Skin of body (tissue), 1 donor: ENCODE measurements at regions not wholly inside any gene's neighbourhood (a gene's known extent, or its start where the extent isn't known, plus 50 kb on each side); places are given as distances from the start of the nearest gene placed in this dataset.
"Not testable (repeated sequence)": the region's sequence is repeated elsewhere in the genome, so short reads cannot be mapped to it uniquely, and the experiment has no call there.

Experiments
- DNase-seq: peaks from one replicate; lab custom pipeline; 2025; lab: John Stamatoyannopoulos, UW

DNA sequence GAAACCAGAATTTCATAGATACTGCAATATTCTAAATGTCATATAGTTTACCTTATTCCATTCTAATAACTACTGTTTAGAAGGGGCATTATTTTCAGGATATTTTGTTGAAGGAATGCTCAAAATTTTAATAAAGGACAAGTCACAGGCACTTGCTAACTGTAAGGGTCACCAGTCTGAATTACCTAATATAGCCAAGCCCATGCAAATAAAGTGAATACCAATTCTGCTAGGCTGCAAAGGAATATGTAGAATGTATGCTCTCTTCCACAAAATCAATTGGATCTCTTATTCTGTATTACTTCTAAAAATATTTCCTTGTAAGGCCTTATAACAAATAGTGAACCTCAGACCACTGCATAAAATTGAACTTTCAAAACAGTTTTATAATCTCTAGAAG, 52.3 kb upstream of the FAT4 start:
- no peak for DNase-seq

DNA sequence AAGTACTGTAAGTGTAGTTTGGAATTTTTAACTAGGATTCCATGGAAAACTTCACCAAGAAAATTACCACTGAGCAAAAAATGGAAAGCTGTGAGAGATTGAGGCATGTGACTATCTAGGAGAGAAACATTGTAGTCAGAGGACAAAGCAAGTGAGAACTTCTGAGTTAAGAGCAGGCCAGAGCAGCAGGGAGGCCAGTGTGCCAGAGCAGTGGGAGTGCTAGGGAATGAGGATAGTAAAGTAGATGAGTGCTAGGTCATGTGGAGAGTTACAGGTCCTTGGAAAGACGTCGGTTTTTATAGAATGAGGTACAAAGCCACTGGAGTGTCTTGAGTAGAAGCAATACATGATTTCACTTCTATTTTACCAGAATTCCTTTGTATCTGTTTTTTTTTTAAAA, 52.7 kb upstream of the FAT4 start:
- DNase-seq: no peak

DNA sequence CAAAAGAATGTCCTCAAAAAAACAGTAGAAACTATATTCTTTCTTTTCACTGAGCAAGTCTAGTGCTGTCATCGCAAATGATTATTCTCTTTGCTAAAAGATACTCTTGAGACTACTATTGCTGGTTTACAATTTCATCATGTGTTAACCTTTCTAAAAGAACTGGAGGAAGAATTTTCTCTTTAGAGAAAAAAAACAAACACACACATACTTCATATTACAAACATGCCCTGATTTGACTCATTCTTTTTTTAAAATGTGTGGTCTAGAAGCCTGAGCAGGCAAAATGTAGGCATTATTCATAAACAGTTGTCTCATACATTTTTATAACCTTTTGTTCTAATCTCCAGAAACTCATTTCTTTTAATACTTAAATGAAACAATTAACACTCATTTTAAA, 60.6 kb upstream of the FAT4 start:
- DNase-seq: no peak

DNA sequence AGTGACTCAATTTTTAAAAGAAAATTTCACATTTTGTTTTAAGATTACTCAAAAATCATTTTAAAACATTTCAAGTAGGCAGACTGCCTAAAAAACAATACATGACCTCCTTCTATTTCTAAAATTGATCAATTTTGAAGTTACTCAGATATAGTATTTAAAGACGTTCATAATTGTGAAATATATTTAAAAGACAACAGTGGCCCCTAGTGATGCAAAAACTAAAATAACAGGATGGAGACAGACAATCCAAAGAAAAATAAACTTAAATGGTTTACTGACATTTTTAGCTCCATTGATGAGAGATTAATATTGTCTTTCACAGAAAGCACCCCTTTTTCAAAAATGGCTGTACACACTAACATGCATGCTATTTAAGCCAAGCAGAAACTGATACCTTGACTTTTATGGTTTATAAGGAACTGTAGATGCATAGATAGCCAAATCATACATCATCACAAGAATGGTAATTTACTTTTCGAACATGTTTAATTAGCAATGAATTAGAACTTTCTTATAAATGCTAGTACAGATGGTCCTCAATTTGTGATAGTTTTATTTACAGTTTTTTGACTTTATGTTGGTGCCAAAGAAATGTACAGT, 69.8 kb upstream of the FAT4 start:
- no peak for DNase-seq

DNA sequence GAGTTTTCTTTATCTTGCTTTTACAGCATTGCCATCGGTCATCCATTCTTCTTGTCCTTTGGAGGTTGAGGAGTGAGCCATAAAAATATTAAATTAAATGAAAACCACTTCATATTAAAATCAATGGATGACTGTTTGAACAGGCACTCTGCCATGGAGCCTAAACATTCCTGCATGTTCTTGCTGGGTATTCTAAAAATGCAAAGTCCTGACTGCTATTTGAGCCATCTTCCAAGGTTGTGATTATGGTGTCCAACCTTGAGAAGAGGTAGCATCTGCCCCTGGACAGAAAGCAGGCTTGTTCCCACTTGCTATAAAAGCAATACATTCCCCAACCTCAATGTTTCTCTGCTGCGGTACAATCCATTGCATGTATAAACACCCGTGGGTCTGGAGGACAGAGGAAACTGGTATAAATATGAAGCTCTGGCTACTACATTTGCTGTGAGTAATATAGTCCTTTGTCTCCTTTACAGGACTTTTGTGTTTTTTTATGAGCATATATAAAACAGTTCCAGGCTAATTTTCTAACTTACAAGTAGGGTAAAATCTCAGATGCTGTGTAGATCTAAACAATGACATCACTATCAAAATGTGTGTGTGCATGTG, 70.9 kb upstream of the FAT4 start:
- DNase-seq: no peak

DNA sequence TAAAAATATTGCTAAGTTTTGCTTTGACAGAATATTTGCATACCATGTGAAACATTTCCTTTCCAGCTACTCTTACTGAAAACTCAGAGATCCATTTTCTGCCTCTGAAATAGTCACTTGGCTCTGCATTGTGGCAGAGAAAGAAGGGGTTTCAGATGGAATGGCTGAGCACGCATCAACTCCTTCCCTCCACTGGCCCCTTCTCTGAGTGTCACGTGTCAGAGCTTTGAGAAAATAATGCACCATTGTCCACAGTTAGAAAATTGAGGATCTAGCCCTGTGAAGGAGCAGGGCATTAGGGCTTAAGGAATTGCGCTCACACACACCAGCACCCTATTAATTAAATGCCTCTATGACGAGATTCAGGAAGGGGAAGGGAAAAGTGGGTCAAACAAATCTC, 78.8 kb upstream of the FAT4 start:
- DNase-seq: no peak

DNA sequence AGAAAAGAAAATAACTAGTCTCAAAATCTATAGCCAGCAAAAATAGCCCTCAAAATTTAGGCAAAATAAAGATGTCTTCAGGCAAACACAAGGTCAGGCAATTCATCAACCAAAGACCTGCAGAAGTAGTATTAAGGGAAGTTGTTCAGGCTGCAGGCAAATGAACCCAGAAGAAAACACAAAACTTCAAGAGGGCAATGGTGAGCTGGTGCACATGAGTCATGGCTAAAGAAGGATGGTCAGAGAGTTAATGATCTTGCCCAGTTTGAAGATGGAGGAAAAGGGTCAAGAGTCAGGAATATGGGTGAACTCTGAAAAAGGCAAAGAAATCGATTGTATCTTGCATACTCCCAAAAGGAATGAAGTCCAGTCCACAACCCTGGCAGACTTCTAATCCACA, 83.1 kb upstream of the FAT4 start:
- no peak for DNase-seq

DNA sequence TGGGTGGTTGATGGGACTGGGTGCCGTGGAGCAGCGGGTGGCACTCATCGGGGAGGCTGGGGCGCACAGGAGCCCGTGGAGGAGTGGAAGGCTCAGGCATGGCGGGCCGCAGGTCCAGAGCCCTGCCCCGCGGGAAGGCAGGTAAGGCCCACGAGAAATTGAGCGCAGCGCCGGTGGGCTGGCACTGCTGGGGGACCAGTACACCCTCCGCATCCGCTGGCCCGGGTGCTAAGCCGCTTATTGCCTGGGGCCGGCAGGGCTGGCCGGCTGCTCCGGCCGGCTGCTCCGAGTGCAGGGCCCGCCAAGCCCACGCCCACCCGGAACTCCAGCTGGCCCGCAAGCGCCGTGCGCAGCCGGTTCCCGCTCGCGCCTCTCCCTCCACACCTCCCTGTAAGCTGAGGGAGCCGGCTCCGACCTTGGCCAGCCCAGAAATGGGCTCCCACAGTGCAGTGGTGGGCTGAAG, 85.1 kb upstream of the FAT4 start:
- DNase-seq: no peak

DNA sequence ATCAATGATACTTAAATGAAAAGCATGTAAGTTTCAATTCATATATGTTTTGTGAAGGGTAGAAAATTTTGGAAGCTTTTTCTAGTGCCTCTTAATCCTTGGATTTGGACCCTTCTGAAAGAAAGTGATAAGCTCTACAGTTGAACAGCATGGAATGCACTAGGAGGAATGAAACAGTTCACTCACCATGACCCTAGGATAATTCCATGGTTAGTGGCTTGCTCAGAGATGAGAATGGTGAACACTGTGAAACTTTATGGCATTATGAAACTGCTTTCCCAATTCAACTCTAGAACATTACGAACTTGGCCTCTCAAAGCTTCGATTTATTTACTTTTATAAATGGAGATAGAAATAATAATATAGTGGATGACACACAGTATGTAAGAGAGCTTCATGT, 88.9 kb upstream of the FAT4 start:
- no peak for DNase-seq

DNA sequence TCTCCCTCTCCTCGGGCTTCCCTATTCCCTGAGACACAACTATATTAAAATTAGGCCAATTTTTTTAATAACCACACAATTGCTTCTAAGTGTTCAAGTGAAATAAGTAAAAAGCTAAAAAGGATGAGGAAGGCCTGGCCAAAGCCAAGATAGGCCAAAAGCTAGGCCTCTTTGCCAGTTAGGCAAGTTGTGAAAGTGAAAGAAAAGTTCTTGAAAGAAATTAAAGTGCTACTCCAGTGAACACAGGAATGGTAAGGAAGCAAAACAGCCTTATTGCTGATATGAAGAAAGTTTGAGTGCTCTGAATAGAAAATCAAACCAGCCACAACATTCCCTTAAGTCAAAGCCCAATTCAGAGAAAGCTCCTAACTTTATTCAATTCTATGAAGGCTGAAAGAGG, 114.2 kb upstream of the FAT4 start:
- no peak for DNase-seq

DNA sequence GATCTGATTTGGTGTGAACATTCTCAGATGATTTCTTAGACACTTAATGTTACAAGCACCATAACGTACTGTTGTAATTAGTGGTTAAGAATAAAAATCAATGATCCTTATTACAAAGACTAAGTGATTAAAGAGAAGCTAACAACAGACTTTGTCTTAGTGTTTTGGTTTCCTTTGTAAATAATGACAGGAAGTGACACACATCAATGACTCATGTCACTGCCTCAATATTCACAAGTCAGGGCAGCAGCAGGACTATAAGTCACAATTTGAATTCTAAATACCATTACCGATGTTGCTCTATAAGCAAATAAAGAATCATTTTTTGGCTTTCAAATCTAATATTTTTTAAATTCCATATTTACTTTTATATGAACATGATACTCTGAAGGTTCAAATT, 115.8 kb upstream of the FAT4 start:
- no peak for DNase-seq

DNA sequence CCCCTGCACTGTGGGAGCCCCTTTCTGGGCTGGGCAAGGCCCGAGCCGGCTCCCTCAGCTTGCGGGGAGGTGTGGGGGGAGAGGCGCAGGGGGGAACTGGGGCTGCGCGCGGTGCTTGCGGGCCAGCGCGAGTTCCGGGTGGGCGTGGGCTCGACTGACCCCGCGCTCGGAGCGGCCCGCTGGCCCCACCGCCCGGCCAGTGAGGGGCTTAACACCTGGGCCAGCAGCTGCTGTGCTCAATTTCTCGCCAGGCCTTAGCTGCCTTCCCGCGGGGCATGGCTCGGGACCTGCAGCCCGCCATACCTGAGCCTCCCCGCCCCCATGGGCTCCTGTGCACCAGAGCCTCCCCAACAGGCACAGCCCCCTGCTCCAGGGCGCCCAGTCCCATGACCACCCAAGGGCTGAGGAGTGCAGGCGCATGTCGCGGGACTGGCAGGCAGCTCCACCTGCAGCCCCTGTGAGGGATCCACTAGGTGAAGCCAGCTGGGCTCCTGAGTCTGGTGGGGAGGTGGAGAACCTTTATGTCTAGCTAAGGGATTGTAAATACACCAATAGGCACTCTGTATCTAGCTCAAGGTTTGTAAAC, 122.8 kb upstream of the FAT4 start:
- DNase-seq: not testable (repeated sequence)

DNA sequence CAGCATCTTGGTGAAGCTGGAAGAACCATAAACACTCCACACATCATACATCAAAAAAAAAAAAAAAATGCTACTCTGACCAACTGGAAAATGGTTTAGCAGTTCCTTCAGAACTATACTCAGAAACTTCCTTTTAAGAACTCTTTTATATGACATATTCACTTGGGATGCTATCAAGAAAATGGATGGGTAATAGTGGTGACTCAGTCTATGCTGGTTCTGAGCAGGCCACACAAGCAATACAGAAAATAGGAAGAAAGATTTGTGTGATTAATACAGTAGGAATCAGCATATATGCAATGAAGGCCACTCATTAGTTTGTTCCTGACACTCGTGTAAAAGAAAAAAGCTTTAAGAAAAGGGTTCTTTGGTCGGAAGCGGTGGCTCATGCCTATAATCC, 123.5 kb upstream of the FAT4 start:
- no peak for DNase-seq

DNA sequence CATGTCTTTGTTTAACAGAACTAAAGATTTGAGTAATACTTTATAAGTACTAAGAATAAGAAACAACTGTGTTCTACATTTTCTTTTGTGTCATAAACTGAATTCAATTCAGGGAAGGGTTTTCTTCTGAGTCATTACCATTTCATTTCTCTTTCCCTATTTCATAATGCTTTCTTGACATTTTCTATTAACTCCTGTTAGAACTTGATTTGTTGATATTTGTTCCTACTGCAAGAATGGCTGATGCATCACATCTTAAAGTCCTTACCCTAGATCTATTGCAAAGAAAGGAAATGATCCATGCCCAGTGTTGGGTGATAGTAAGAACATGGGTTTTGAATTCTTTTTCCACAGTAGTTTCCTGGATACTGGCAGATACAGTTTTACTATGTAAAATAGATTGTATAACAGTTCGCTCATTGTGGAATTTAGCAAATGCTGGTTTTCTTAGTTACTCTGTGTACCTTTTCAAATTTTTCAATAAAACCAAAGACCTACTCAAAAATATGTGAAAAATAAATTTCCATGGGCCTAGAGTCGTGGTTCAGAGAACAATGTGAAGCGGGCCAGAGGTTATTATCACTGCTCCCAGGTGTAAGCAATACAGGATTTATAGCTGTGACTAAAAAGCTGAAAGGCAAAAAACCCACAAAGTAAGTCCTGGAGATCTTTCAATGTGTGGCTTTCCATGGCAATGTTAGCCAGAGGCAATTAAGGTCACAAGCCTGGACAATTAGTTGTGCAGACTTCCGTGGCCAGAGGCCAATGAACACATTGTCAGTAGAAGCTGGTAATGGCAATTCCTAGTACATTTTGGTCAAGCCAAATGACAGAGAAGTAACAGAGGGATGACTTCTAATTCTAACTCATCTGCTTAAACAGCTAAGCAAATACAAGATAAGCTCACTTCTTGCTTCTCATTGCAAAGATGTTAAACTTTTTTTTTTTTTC, 127.3 kb upstream of the FAT4 start:
- no peak for DNase-seq

DNA sequence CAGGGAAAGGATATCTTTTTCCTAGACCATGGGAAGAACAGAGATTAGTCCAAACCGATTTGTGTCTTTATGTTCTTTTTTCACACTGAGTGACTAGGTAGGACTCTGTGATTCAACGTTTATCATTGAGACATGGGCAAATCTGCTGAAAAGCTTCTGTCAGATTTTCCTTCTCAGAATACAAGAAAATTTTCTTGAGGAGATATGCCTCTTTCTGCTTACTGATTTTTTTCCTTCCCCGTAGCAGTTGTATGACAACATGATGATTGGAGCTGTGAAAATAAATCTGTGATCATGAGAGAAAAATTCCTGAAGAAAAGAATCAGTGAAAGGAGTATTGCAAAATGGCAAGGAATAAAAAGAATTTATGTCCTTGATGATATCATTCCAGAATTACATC, 130.6 kb upstream of the FAT4 start:
- no peak for DNase-seq

DNA sequence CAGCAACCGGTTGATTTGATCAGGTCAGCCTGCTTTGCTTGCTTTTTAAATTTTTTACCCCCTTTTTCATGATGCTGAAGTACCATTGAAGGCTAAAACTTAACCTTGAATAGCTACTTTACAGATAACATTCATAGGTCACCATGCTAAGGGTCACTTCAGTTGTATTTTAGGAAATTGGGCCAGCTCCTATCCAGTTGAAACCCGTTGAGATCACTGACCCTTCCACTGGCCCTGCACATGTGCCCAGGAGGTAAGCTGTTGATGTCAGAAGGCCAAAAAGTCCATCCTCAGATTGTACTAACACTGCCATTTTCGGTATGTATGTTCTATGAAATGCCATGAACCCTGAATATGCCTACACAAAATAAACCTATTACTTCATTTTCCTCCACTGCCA, 133.0 kb upstream of the FAT4 start:
- no peak for DNase-seq

DNA sequence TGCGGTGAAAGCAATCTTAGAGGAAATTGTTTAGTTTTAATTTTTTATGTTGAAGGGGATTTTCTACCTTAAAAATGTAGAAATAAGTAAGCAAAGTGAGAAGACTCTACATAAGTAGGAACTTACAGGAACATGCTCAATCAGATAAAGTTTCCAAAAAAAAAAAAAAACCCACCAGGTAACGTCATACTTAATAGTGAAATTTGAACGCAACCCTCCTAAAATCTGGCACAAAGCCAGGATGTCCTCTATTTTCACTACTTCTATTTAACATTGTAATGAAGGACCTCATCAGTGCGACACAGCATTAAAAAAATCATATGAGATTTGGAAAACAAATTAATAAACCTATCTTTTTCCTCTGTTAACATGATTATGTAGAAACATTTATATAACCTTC, 135.0 kb upstream of the FAT4 start:
- DNase-seq: no peak

DNA sequence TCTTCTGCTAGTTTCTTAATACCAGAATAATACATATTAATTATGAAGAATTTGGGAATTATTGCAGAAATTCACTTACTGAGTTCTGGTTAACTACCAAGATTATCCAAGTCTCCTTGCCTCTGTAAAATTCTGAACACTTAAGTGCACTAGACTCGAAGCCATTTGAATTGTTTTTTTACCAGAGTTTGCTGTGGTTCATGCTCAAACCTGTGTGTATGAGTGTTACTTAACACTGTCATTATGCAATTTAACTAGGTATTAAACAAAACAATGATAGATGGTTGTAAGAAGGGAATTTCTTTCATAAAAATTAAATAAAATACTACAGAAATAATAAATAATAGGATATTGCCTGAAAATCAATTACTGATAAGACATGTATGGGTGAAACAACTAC, 145.6 kb upstream of the FAT4 start:
- DNase-seq: no peak

DNA sequence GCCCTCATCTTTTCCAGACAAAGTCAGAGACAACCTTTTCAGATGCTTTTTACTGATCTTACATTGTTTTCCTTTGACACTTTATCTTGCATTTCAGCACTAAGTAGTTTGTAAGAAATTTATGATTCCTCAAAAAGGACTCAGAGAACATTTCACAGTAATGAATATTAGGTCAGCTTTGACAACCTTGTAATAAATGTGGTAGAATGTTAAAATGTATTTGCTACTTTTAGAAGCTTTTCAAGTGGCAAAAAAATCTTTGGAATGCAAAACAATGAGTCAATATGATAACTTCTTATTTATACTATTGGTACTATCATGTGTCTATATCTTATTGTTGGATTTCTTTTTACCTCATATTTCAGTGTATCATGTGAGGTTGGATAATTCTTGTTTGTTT, 146.2 kb upstream of the FAT4 start:
- DNase-seq: no peak

DNA sequence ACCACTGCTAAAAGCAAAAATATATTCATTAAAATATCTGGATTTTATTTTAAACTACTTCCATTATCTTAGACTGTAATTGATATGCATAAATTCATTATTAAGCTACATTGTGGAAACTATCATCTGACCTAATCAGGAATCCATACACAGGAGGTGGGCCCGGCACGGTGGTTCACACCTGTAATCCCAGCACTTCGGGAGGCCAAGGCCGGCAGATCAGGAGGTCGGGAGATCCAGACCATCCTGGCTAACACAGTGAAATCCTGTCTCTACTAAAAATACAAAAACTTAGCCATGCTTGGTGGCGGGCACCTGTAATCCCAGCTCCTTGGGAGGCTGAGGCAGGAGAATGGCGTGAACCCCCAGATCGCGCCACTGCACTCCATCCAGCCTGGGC, 148.7 kb upstream of the FAT4 start:
- DNase-seq: not testable (repeated sequence)

DNA sequence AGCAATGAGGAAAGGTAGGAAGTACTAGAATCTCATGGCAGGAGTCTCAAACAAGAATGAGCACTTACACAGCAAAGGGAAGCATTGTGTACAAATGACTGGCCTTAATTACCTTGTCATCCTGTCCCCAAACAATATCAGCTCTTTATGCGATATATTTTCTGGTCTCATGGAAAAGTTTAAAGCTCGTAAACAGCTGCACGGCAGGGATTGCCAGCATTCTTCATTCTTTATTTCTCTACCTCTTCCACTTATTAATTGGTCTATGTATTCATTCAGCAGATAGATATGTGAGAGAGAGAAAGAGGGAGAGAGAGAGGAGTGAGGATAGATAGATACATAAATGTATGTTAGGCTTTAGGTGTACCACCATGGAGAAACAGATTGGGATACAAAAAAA, 155.8 kb upstream of the FAT4 start:
- no peak for DNase-seq

DNA sequence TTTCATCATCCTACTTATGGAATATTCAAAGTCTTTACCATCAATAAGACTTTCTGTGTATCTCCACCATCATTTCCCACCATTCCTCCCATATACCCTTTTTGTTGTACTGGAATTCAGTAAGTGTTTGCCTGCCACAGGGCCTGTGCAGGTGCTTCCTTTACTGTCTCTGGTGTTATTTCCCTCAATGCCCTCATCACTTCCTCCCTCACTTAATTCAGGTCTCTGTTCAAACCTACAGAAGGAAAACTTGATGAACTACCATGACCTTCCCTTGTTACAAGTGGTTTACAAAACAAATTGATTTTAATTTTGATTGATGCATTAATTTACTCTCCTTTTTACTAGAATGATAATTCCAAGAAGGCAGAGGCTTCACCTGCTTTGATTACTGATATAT, 159.5 kb upstream of the FAT4 start:
- DNase-seq: no peak
